Ovary (tissue), 7 donors: ENCODE measurements at regions not wholly inside any gene's neighbourhood (a gene's known extent, or its start where the extent isn't known, plus 50 kb on each side); places are given as distances from the start of the nearest gene placed in this dataset.

ENCODE experiments used
- DNase-seq, 5 donors: peaks; one replicate each; pipeline ENCODE4 v3.0.0-alpha.2; 2019 to 2020
- H3K27ac ChIP-seq, 2 donors: fragments of 200-600 bp; one replicate each; pipeline versions ENCODE4 v1.5.1 to v1.8.0; 2019 to 2022
- H3K27me3 ChIP-seq: fragments of 200-600 bp; one replicate; pipeline ENCODE4 v1.8.0; 2022
- H3K36me3 ChIP-seq: fragments of 200-600 bp; sonication (generic); one replicate; pipeline ENCODE4 v1.5.1; 2019
- H3K4me1 ChIP-seq: one replicate; pipeline ENCODE4 v1.8.1; 2013; ENCODE audit warnings: mild to moderate bottlenecking, moderate library complexity; ENCODE audit not compliant: insufficient read depth
- H3K4me3 ChIP-seq: fragments of 200-600 bp; sonication (generic); one replicate; pipeline ENCODE4 v1.5.1; 2017
- H3K9me3 ChIP-seq, 2 donors: fragments of 200-600 bp in 1 of 2; sonication (generic) in 1 of 2; one replicate each; pipeline versions ENCODE4 v1.5.1 to v1.8.1; 2013 to 2019; ENCODE audit warnings: mild to moderate bottlenecking in 1 of 2, moderate library complexity in 1 of 2
- CTCF ChIP-seq, 3 donors: fragments of 450-650 bp in 2 of 3; fragments of 200-600 bp in 1 of 3; IDR thresholded peaks; one replicate each; pipeline versions ENCODE4 v1.5.1 to v1.8.0; 2016 to 2022; ENCODE audit warnings: antibody characterized with exemption in 3 of 3, mild to moderate bottlenecking in 1 of 3
- EP300 ChIP-seq: sonication (generic); formaldehyde crosslinking; IDR thresholded peaks from one replicate; pipeline ENCODE4 v1.6.1; 2017; ENCODE audit warnings: antibody characterized with exemption
- POLR2A ChIP-seq: fragments of 450-650 bp; IDR thresholded peaks from one replicate; pipeline ENCODE4 v1.6.1; 2017; ENCODE audit warnings: antibody characterized with exemption, mild to moderate bottlenecking, moderate library complexity
- WGBS, 3 donors: extraction: QIAGEN DNeasy Blood & Tissue Kit in 1 of 3; methylation state at CpG; one replicate each; pipeline versions ENCODE4 v1.1.5 to v1.1.7; 2013 to 2017; 5-methylcytosine and 5-hydroxymethylcytosine counted together
- intact Hi-C, 4 donors: fragments of 100-400 bp; cut with DNase I; formaldehyde crosslinking; loops; one replicate each; pipeline versions ENCODE4 v1.11.0 to v1.15.1; 2022 to 2023
- donor health status: DM: no; HTN: no; CAD: no; lungs with moderate emphysema.
- donor health status: DM: no; HTN: no; CAD: no.
- donor health status: Bipolar disorder and iron deficiency.
- donor health status: DM: no; HTN: no; CAD: no.
- donor health status: DM: yes; HTN: yes; CAD: no.

GRCh38 chr3:34267088-34267487 lies 468.7 kb downstream of the PDCD6IP start:
- no peak for DNase-seq
- Histone ChIP-seq H3K4me3 (no peak overlapping the region), H3K4me1 (no peaks in the 10 kb centered on the region), H3K27ac (no peak overlapping the region), H3K9me3 (no peaks in the 10 kb centered on the region), H3K27me3 (no peaks in the 10 kb centered on the region), H3K36me3 (no peaks in the 10 kb centered on the region)
- no peak for TF ChIP-seq CTCF (IDR thresholded peaks at IDR 0.05)
- TF ChIP-seq EP300 = no peak
- no peak for TF ChIP-seq POLR2A
- intact Hi-C loops = no loop called here

- no peak for DNase-seq
- Histone ChIP-seq H3K9me3 (no peaks in the 10 kb centered on the region), H3K36me3 (no peaks in the 10 kb centered on the region), H3K27me3 (no peaks in the 10 kb centered on the region), H3K27ac (no peak overlapping the region), H3K4me3 (no peak overlapping the region), H3K4me1 (no peaks in the 10 kb centered on the region)
- no peak for TF ChIP-seq POLR2A
- no peak for TF ChIP-seq CTCF (IDR thresholded peaks at IDR 0.05)
- TF ChIP-seq EP300 = no peak
- 57 to 74% (median 58%) methylated on average over 4 of the region's 4 CpGs for WGBS, 3 donors
- intact Hi-C loops = no loop called here
These were observed 469.7 kb downstream of the PDCD6IP start for GRCh38 chr3:34268032-34268709.

GRCh38 chr3:34275811-34276210 lies 477.4 kb downstream of the PDCD6IP start:
- Histone ChIP-seq H3K4me1 (no peaks in the 10 kb centered on the region), H3K9me3 (no peaks in the 10 kb centered on the region), H3K36me3 (no peaks in the 10 kb centered on the region), H3K27me3 (no peaks in the 10 kb centered on the region), H3K27ac (no peak overlapping the region), H3K4me3 (no peak overlapping the region)
- 52 to 76% (median 63%) methylated on average over 2 of the region's 2 CpGs for WGBS, 3 donors
- DNase-seq = no peak
- no peak for TF ChIP-seq POLR2A
- no peak for TF ChIP-seq CTCF (IDR thresholded peaks at IDR 0.05)
- no peak for TF ChIP-seq EP300
- intact Hi-C loops = no loop called here

- no peak for DNase-seq
- H3K4me3 ChIP-seq = no peak overlapping the region
- H3K4me1 ChIP-seq = no peaks in the 10 kb centered on the region
- no peaks in the 10 kb centered on the region for H3K36me3 ChIP-seq
- H3K27ac ChIP-seq = no peak overlapping the region
- H3K27me3 ChIP-seq = no peaks in the 10 kb centered on the region
- H3K9me3 ChIP-seq = no peaks in the 10 kb centered on the region
- TF ChIP-seq EP300 (no peak), CTCF (IDR thresholded peaks at IDR 0.05) (no peak), POLR2A (no peak)
- intact Hi-C loops = no loop called here
These were observed 477.9 kb downstream of the PDCD6IP start for GRCh38 chr3:34276342-34276741.
